IPS DF 6.9 (cell line): ENCODE measurements at regions not wholly inside any gene's neighbourhood (a gene's known extent, or its start where the extent isn't known, plus 50 kb on each side); places are given as distances from the start of the nearest gene placed in this dataset.

Source experiments
- DNase-seq: peaks from one replicate; pipeline ENCODE4 v3.0.0-alpha.2; 2013; ENCODE audit warnings: low read depth, low spot score
- H3K27ac ChIP-seq: one replicate; pipeline ENCODE4 v1.5.1; 2013; ENCODE audit warnings: low read length, control low read depth
- H3K27me3 ChIP-seq: 2 replicates; pipeline ENCODE4 v1.6.1; 2013; ENCODE audit warnings: mild to moderate bottlenecking, low read length; ENCODE audit not compliant: control insufficient read depth, insufficient read depth
- H3K36me3 ChIP-seq: 2 replicates; pipeline ENCODE4 v1.6.1; 2013; ENCODE audit warnings: low read length; ENCODE audit not compliant: control insufficient read depth, insufficient read depth
- H3K4me1 ChIP-seq: 2 replicates; pipeline ENCODE4 v1.6.1; 2013; ENCODE audit warnings: low read length; ENCODE audit not compliant: control insufficient read depth, insufficient read depth
- H3K4me3 ChIP-seq: 2 replicates; pipeline ENCODE4 v1.5.1; 2013; ENCODE audit warnings: mild to moderate bottlenecking, low read length
- H3K9me3 ChIP-seq: 2 replicates; pipeline ENCODE4 v1.6.1; 2013; ENCODE audit warnings: low read length, inconsistent platforms; ENCODE audit not compliant: control insufficient read depth, insufficient read depth
- WGBS: extraction: QIAGEN DNeasy Blood & Tissue Kit; methylation state at CpG from one replicate; pipeline ENCODE4 v1.1.7; 2013; ENCODE audit warnings: mixed read lengths, missing lambda C conversion rate; ENCODE audit not compliant: insufficient read length, insufficient coverage; 5-methylcytosine and 5-hydroxymethylcytosine counted together

GRCh38 chr2:4533806-4534205 is 830.4 kb downstream of the DCDC2C start:
- H3K9me3 ChIP-seq: no peaks in the 10 kb centered on the region
- no peak for DNase-seq
- H3K36me3 ChIP-seq: no peaks in the 10 kb centered on the region
- H3K4me3 ChIP-seq: no peak overlapping the region
- WGBS: no CpG with 5 or more reads among the region's 2 CpGs
- no peak overlapping the region for H3K27ac ChIP-seq
- H3K4me1 ChIP-seq: peaks cover 2% of the 10 kb centered on the region; the same call in 1 of the 2 replicates
- H3K27me3 ChIP-seq: no peaks in the 10 kb centered on the region

GRCh38 chr2:4539121-4539520 is 835.7 kb downstream of the DCDC2C start:
- WGBS: no CpG with 5 or more reads among the region's 9 CpGs

GRCh38 chr2:4549666-4550210 is 846.4 kb downstream of the DCDC2C start:
- Histone ChIP-seq H3K4me1 (no peaks in the 10 kb centered on the region), H3K27ac (no peak overlapping the region), H3K36me3 (no peaks in the 10 kb centered on the region), H3K9me3 (no peaks in the 10 kb centered on the region), H3K4me3 (no peak overlapping the region), H3K27me3 (no peaks in the 10 kb centered on the region)
- WGBS: no CpG with 5 or more reads among the region's 8 CpGs
- DNase-seq: no peak

More at GRCh38 chr2:4539121-4539520, 835.7 kb downstream of the DCDC2C start:
- Histone ChIP-seq H3K9me3 (no peaks in the 10 kb centered on the region), H3K36me3 (no peaks in the 10 kb centered on the region), H3K27ac (no peak overlapping the region), H3K4me1 (no peaks in the 10 kb centered on the region), H3K4me3 (no peak overlapping the region), H3K27me3 (no peaks in the 10 kb centered on the region)
- no peak for DNase-seq

GRCh38 chr2:4551691-4552474 is 848.5 kb downstream of the DCDC2C start:
- Histone ChIP-seq H3K36me3 (no peaks in the 10 kb centered on the region), H3K4me1 (no peaks in the 10 kb centered on the region), H3K27me3 (no peaks in the 10 kb centered on the region), H3K4me3 (no peak overlapping the region), H3K9me3 (no peaks in the 10 kb centered on the region), H3K27ac (no peak overlapping the region)
- WGBS: no CpG with 5 or more reads among the region's 9 CpGs
- no peak for DNase-seq

- WGBS: no CpG with 5 or more reads among the region's 16 CpGs
- no peak for DNase-seq
- H3K36me3 ChIP-seq: no peaks in the 10 kb centered on the region
- no peaks in the 10 kb centered on the region for H3K9me3 ChIP-seq
- no peak overlapping the region for H3K27ac ChIP-seq
- H3K27me3 ChIP-seq: no peaks in the 10 kb centered on the region
- no peaks in the 10 kb centered on the region for H3K4me1 ChIP-seq
- no peak overlapping the region for H3K4me3 ChIP-seq
Measured at GRCh38 chr2:4553241-4553640, 849.9 kb downstream of the DCDC2C start.

- no CpG with 5 or more reads among the region's 9 CpGs for WGBS
- Histone ChIP-seq H3K36me3 (no peaks in the 10 kb centered on the region), H3K9me3 (no peaks in the 10 kb centered on the region), H3K4me3 (no peak overlapping the region), H3K27ac (no peak overlapping the region), H3K27me3 (no peaks in the 10 kb centered on the region), H3K4me1 (no peaks in the 10 kb centered on the region)
- DNase-seq: no peak
Measured at GRCh38 chr2:4556135-4556896, 852.9 kb downstream of the DCDC2C start.

GRCh38 chr2:4561196-4561595 is 857.8 kb downstream of the DCDC2C start:
- no peaks in the 10 kb centered on the region for H3K36me3 ChIP-seq
- no peaks in the 10 kb centered on the region for H3K27me3 ChIP-seq
- no peaks in the 10 kb centered on the region; the same call in 1 of the 2 replicates for H3K9me3 ChIP-seq
- H3K27ac ChIP-seq: no peak overlapping the region
- no peaks in the 10 kb centered on the region for H3K4me1 ChIP-seq
- no peak for DNase-seq
- H3K4me3 ChIP-seq: no peak overlapping the region

GRCh38 chr2:4576075-4576474 is 872.7 kb downstream of the DCDC2C start:
- no CpG with 5 or more reads among the region's 1 CpG for WGBS

GRCh38 chr2:4579977-4580376 is 876.6 kb downstream of the DCDC2C start:
- no CpG with 5 or more reads among the region's 3 CpGs for WGBS
- Histone ChIP-seq H3K36me3 (no peaks in the 10 kb centered on the region), H3K27me3 (no peaks in the 10 kb centered on the region), H3K27ac (no peak overlapping the region), H3K9me3 (no peaks in the 10 kb centered on the region), H3K4me1 (no peaks in the 10 kb centered on the region), H3K4me3 (no peak overlapping the region)
- no peak for DNase-seq

More at GRCh38 chr2:4576075-4576474, 872.7 kb downstream of the DCDC2C start:
- H3K4me1 ChIP-seq: no peaks in the 10 kb centered on the region
- H3K36me3 ChIP-seq: no peaks in the 10 kb centered on the region
- no peak overlapping the region for H3K4me3 ChIP-seq
- H3K9me3 ChIP-seq: no peaks in the 10 kb centered on the region
- no peaks in the 10 kb centered on the region for H3K27me3 ChIP-seq
- H3K27ac ChIP-seq: no peak overlapping the region
- DNase-seq: no peak

- H3K36me3 ChIP-seq: no peaks in the 10 kb centered on the region
- DNase-seq: no peak
- H3K4me1 ChIP-seq: no peaks in the 10 kb centered on the region
- WGBS: no CpG with 5 or more reads among the region's 3 CpGs
- H3K4me3 ChIP-seq: no peak overlapping the region
- H3K27me3 ChIP-seq: no peaks in the 10 kb centered on the region
- H3K27ac ChIP-seq: no peak overlapping the region
- H3K9me3 ChIP-seq: no peaks in the 10 kb centered on the region
Measured at GRCh38 chr2:4585057-4585635, 881.8 kb downstream of the DCDC2C start.
